IPS-20b (cell line): ENCODE measurements at regions not wholly inside any gene's neighbourhood (a gene's known extent, or its start where the extent isn't known, plus 50 kb on each side); places are given as distances from the start of the nearest gene placed in this dataset.

Experiments
- H3K27ac ChIP-seq: one replicate; pipeline ENCODE4 v1.5.1; 2013; ENCODE audit warnings: low read length
- H3K27me3 ChIP-seq: 2 replicates; pipeline ENCODE4 v1.6.1; 2013; ENCODE audit warnings: mild to moderate bottlenecking, low read length, inconsistent platforms; ENCODE audit not compliant: insufficient read depth
- H3K36me3 ChIP-seq: 2 replicates; pipeline ENCODE4 v1.6.1; 2013; ENCODE audit warnings: low read depth, mild to moderate bottlenecking, inconsistent platforms, low read length, moderate library complexity; ENCODE audit not compliant: insufficient read depth
- H3K4me1 ChIP-seq: 2 replicates; pipeline ENCODE4 v1.6.1; 2013; ENCODE audit warnings: mild to moderate bottlenecking, control low read depth, inconsistent platforms, low read length, moderate library complexity; ENCODE audit not compliant: insufficient read depth
- H3K4me3 ChIP-seq: 2 replicates; pipeline ENCODE4 v1.5.1; 2013; ENCODE audit warnings: mild to moderate bottlenecking, low read length, inconsistent platforms
- H3K9ac ChIP-seq: 2 replicates; pipeline ENCODE4 v1.6.1; 2013; ENCODE audit warnings: low read depth, mild to moderate bottlenecking, inconsistent platforms, low read length, moderate library complexity
- H3K9me3 ChIP-seq: 2 replicates; pipeline ENCODE4 v1.6.1; 2013; ENCODE audit warnings: mild to moderate bottlenecking, low read depth, low read length, inconsistent platforms; ENCODE audit not compliant: insufficient read depth

- Histone ChIP-seq H3K9ac (no peak overlapping the region), H3K9me3 (no peaks in the 10 kb centered on the region; the same call in 1 of the 2 replicates), H3K4me1 (no peaks in the 10 kb centered on the region), H3K27ac (no peak overlapping the region), H3K4me3 (no peak overlapping the region), H3K27me3 (no peaks in the 10 kb centered on the region), H3K36me3 (no peaks in the 10 kb centered on the region)
These were observed 683.2 kb upstream of the BRINP3 start for GRCh38 chr1:191160837-191161236.

DNA sequence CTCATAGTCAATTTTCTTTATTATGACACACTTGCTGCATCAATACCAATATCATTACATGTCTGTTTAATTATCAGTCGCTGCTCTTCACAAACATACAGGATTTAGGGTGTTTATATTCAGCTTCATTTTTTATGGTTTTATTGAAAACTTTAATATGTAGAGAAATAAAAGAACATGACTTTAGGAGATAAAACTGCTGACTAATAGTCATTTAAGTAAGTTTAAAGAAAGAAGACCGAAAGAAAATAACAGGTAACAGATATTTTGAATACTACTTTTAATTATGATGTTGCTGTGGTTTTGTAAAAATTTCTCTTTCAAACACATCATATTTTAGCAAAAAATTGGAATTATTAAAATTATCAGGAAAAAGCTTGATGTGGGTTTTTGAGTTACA lies 685.1 kb upstream of the BRINP3 start:
- H3K4me1 ChIP-seq, result no peaks in the 10 kb centered on the region
- no peaks in the 10 kb centered on the region for H3K36me3 ChIP-seq
- H3K27me3 ChIP-seq, result no peaks in the 10 kb centered on the region
- no peak overlapping the region for H3K27ac ChIP-seq
- H3K4me3 ChIP-seq, result no peak overlapping the region
- no peaks in the 10 kb centered on the region; the same call in 1 of the 2 replicates for H3K9me3 ChIP-seq
- H3K9ac ChIP-seq, result no peak overlapping the region

GRCh38 chr1:191163621-191164020 lies 686.0 kb upstream of the BRINP3 start:
- Histone ChIP-seq H3K27ac (no peak overlapping the region), H3K9me3 (no peaks in the 10 kb centered on the region; the same call in 1 of the 2 replicates), H3K27me3 (no peaks in the 10 kb centered on the region), H3K9ac (no peak overlapping the region), H3K36me3 (no peaks in the 10 kb centered on the region), H3K4me1 (no peaks in the 10 kb centered on the region), H3K4me3 (no peak overlapping the region)

DNA sequence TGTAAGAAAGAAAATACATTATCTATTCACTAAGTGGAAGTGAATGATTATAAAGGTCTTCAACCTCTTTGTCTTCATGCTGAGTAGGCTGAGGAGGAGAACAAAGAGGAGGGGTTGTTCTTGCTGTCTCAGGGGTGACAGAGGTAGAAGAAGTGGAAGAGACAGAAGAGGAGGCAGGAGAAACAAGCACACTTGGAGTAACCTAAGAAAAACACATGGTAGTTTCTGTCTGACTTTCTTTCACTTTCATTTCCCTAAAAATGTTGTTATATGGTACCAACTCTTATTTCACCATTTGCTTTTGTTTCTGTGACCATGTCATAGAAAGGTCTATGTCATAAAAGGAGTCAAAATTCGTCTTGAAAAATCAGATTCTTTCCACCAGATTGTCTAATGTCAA lies 696.6 kb upstream of the BRINP3 start:
- H3K9ac ChIP-seq, result no peak overlapping the region
- no peaks in the 10 kb centered on the region for H3K36me3 ChIP-seq
- no peaks in the 10 kb centered on the region for H3K27me3 ChIP-seq
- peaks cover 8% of the 10 kb centered on the region; the same call in 1 of the 2 replicates for H3K4me1 ChIP-seq
- H3K9me3 ChIP-seq, result no peaks in the 10 kb centered on the region
- no peak overlapping the region for H3K27ac ChIP-seq
- H3K4me3 ChIP-seq, result no peak overlapping the region

GRCh38 chr1:191176131-191176530 lies 698.5 kb upstream of the BRINP3 start:
- H3K27me3 ChIP-seq, result no peaks in the 10 kb centered on the region
- no peak overlapping the region for H3K4me3 ChIP-seq
- H3K4me1 ChIP-seq, result peaks cover 8% of the 10 kb centered on the region; the same call in 1 of the 2 replicates
- no peak overlapping the region for H3K9ac ChIP-seq
- H3K36me3 ChIP-seq, result no peaks in the 10 kb centered on the region
- H3K27ac ChIP-seq, result no peak overlapping the region
- H3K9me3 ChIP-seq, result no peaks in the 10 kb centered on the region

DNA sequence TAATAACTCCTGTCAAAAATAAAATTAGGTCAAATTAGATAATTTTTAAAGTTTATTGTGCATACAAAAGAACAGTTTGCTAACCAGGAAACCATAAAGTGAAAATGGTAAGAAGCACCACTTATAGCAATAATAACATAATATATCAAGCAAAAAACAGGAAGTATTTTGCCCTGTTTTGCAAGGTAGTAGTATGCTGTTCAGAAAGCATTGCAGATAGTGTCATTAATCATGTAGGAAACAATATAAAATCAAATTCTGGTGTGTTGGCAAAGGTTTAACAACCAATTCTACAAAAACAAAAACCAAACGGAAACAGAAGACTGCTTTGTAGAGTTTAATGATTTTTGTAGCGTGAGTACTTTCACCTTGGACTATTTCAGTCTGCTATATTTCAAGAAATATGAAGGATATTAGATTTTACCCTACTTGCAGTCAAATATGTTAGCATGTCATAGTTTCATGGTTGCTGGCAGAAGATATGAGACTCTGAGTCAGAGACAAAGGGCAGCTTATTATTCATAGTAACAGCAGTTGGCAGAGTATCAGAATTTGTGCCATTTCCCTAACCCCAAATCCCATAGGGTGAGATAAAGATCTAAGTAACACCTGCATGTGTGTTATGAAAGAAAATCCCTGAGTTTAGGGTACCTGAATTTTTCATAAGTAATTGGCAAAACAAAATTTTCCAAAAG lies 729.0 kb upstream of the BRINP3 start:
- H3K4me1 ChIP-seq, result no peaks in the 10 kb centered on the region
- no peak overlapping the region for H3K9ac ChIP-seq
- no peaks in the 10 kb centered on the region for H3K27me3 ChIP-seq
- no peak overlapping the region for H3K4me3 ChIP-seq
- no peaks in the 10 kb centered on the region for H3K9me3 ChIP-seq
- H3K27ac ChIP-seq, result no peak overlapping the region
- H3K36me3 ChIP-seq, result no peaks in the 10 kb centered on the region

GRCh38 chr1:191222206-191222605 lies 744.5 kb upstream of the BRINP3 start:
- no peak overlapping the region for H3K9ac ChIP-seq
- H3K4me3 ChIP-seq, result no peak overlapping the region
- H3K27ac ChIP-seq, result no peak overlapping the region
- H3K4me1 ChIP-seq, result no peaks in the 10 kb centered on the region
- H3K36me3 ChIP-seq, result no peaks in the 10 kb centered on the region
- no peaks in the 10 kb centered on the region for H3K27me3 ChIP-seq
- H3K9me3 ChIP-seq, result peaks cover 8% of the 10 kb centered on the region

DNA sequence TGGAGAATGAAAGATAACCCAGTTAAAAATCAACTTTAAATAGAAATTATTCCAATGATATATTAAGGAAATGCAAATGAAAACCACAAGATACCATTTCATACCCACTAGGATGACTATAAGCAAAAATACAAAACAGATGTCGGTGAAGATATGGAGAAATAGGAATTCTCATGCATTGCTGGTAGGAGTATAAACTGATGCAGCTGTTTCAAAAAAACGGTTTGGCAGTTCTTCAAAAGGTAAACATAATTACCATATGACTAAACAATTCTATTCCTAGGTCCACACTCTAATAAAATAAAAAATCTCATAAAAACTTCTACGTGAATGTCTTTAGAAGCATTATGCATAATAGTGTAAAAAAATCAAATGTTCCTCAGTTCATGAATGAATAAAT lies 763.3 kb upstream of the BRINP3 start:
- Histone ChIP-seq H3K36me3 (no peaks in the 10 kb centered on the region), H3K4me1 (no peaks in the 10 kb centered on the region), H3K9ac (no peak overlapping the region), H3K27me3 (no peaks in the 10 kb centered on the region), H3K4me3 (no peak overlapping the region), H3K27ac (no peak overlapping the region), H3K9me3 (no peaks in the 10 kb centered on the region; the same call in 1 of the 2 replicates)

DNA sequence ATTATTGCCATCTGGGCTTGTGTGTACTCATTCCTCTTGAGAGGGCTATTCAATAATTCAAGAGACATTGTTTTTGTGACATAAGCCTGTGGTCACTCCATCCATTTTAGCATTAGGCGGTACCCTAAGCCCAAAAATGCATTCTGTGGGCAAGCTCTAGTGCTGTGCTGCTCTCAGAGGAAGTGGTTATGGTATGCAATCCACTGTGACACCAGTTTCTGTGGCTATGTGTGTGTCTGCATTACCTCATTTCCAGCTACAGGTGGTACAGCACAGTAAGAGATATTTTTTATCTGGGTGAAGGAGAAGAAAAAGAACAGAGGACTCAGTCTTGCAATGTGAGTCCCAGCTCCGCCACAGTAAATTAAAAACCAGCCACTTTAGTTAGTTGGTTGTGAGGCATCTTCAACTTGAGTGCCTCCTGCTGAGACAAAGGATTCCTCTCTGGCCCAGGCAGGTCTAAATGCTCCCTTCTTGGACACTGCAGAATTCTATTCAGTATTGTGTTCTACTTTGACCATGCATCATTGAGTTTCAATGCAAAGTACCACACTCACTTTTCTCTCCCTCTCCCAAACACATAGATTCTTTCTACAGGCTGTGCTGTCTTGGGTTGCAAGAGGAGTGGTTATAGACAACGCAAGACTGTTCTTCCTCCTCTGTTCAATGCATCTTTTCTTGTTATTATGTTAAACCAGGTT lies 777.8 kb upstream of the BRINP3 start:
- H3K4me3 ChIP-seq, result no peak overlapping the region
- H3K4me1 ChIP-seq, result no peaks in the 10 kb centered on the region
- no peak overlapping the region for H3K27ac ChIP-seq
- no peak overlapping the region for H3K9ac ChIP-seq
- H3K36me3 ChIP-seq, result no peaks in the 10 kb centered on the region
- H3K9me3 ChIP-seq, result no peaks in the 10 kb centered on the region
- H3K27me3 ChIP-seq, result no peaks in the 10 kb centered on the region

- Histone ChIP-seq H3K27ac (no peak overlapping the region), H3K9me3 (no peaks in the 10 kb centered on the region), H3K27me3 (no peaks in the 10 kb centered on the region)
These were observed 779.3 kb upstream of the BRINP3 start for GRCh38 chr1:191256917-191257316.

GRCh38 chr1:191260056-191260455 lies 782.4 kb upstream of the BRINP3 start:
- Histone ChIP-seq H3K4me3 (no peak overlapping the region), H3K27me3 (no peaks in the 10 kb centered on the region), H3K4me1 (no peaks in the 10 kb centered on the region), H3K27ac (no peak overlapping the region), H3K9me3 (no peaks in the 10 kb centered on the region), H3K9ac (no peak overlapping the region), H3K36me3 (no peaks in the 10 kb centered on the region)

More at GRCh38 chr1:191256917-191257316, 779.3 kb upstream of the BRINP3 start:
- Histone ChIP-seq H3K36me3 (no peaks in the 10 kb centered on the region), H3K4me1 (no peaks in the 10 kb centered on the region), H3K9ac (no peak overlapping the region), H3K4me3 (no peak overlapping the region)

- Histone ChIP-seq H3K36me3 (no peaks in the 10 kb centered on the region), H3K27me3 (no peaks in the 10 kb centered on the region), H3K27ac (no peak overlapping the region), H3K4me3 (no peak overlapping the region), H3K9ac (no peak overlapping the region), H3K9me3 (no peaks in the 10 kb centered on the region), H3K4me1 (no peaks in the 10 kb centered on the region)
These were observed 783.4 kb upstream of the BRINP3 start for GRCh38 chr1:191261111-191261510.
